GM21367 (cell line): ENCODE measurements at regions not wholly inside any gene's neighbourhood (a gene's known extent, or its start where the extent isn't known, plus 50 kb on each side); places are given as distances from the start of the nearest gene placed in this dataset.
"Not testable (repeated sequence)": the region's sequence is repeated elsewhere in the genome, so short reads cannot be mapped to it uniquely, and the experiment has no call there.

ENCODE experiments used
- ATAC-seq: cut with Tn5 transposase; IDR thresholded peaks from one replicate; pipeline ENCODE4 v1.9.1; 2021; ENCODE audit not compliant: unreplicated experiment

- ATAC-seq, result no peak
These were observed 92.0 kb upstream of the IRX4 start for GRCh38 chr5:1974501-1975405.

GRCh38 chr5:1974081-1974480 lies 91.4 kb upstream of the IRX4 start:
- no peak for ATAC-seq

GRCh38 chr5:1973391-1974013 lies 90.8 kb upstream of the IRX4 start:
- ATAC-seq, result no peak

- no peak for ATAC-seq
These were observed 89.2 kb upstream of the IRX4 start for GRCh38 chr5:1971944-1972343.

- no peak for ATAC-seq
These were observed 85.0 kb upstream of the IRX4 start for GRCh38 chr5:1967736-1968135.

- no peak for ATAC-seq
These were observed 83.7 kb upstream of the IRX4 start for GRCh38 chr5:1966461-1966860.

GRCh38 chr5:1965925-1966324 lies 83.2 kb upstream of the IRX4 start:
- no peak for ATAC-seq

GRCh38 chr5:1963941-1964451 lies 81.3 kb upstream of the IRX4 start:
- no peak for ATAC-seq

GRCh38 chr5:1963358-1963757 lies 80.6 kb upstream of the IRX4 start:
- no peak for ATAC-seq

GRCh38 chr5:1962619-1963355 lies 80.1 kb upstream of the IRX4 start:
- ATAC-seq, result no peak

GRCh38 chr5:1961952-1962595 lies 79.3 kb upstream of the IRX4 start:
- ATAC-seq, result no peak

GRCh38 chr5:1961304-1961946 lies 78.7 kb upstream of the IRX4 start:
- ATAC-seq, result no peak

- no peak for ATAC-seq
These were observed 78.0 kb upstream of the IRX4 start for GRCh38 chr5:1960595-1961303.

GRCh38 chr5:1959725-1960581 lies 77.2 kb upstream of the IRX4 start:
- ATAC-seq, result no peak

GRCh38 chr5:1959231-1959630 lies 76.5 kb upstream of the IRX4 start:
- no peak for ATAC-seq

- no peak for ATAC-seq
These were observed 75.7 kb upstream of the IRX4 start for GRCh38 chr5:1958211-1959010.

GRCh38 chr5:1955586-1955985 lies 72.9 kb upstream of the IRX4 start:
- ATAC-seq, result no peak

GRCh38 chr5:1953710-1954109 lies 71.0 kb upstream of the IRX4 start:
- ATAC-seq, result not testable (repeated sequence)
